ENCODE measurements at regions not wholly inside any gene's neighbourhood (a gene's known extent, or its start where the extent isn't known, plus 50 kb on each side); places are given as distances from the start of the nearest gene placed in this dataset.
"Not testable (repeated sequence)": the region's sequence is repeated elsewhere in the genome, so short reads cannot be mapped to it uniquely, and the experiment has no call there.

GRCh38 chr5:166282939-166283338 lies 2008.5 kb upstream of the WWC1 start:
- Mint-ChIP-seq H3K27ac (ENCODE audit: low read depth) (no peak overlapping the region), H3K4me1 (no peaks in the 10 kb centered on the region), H3K4me3 (no peak overlapping the region), H3K36me3 (ENCODE audit: insufficient read depth) (no peaks in the 10 kb centered on the region), H3K9me3 (peaks cover 19% of the 10 kb centered on the region), H3K27me3 (no peaks in the 10 kb centered on the region)
- no peak for ATAC-seq (replicated peaks; ENCODE audit: extremely low read depth, poor library complexity, severe bottlenecking)
- no peak for DNase-seq (ENCODE audit: low spot score in 2 of 2)

- DNase-seq (ENCODE audit: low spot score in 2 of 2), result no peak
- H3K9me3 Mint-ChIP-seq, result peaks cover 19% of the 10 kb centered on the region
- no peak for ATAC-seq (replicated peaks; ENCODE audit: extremely low read depth, poor library complexity, severe bottlenecking)
- no peaks in the 10 kb centered on the region for H3K36me3 Mint-ChIP-seq (ENCODE audit: insufficient read depth)
- no peaks in the 10 kb centered on the region for H3K4me1 Mint-ChIP-seq
- H3K27ac Mint-ChIP-seq (ENCODE audit: low read depth), result no peak overlapping the region
- H3K4me3 Mint-ChIP-seq, result no peak overlapping the region
- H3K27me3 Mint-ChIP-seq, result no peaks in the 10 kb centered on the region
These were observed 2006.1 kb upstream of the WWC1 start for GRCh38 chr5:166285361-166285760.

GRCh38 chr5:166286832-166287231 lies 2004.6 kb upstream of the WWC1 start:
- Mint-ChIP-seq H3K4me1 (no peaks in the 10 kb centered on the region), H3K4me3 (no peak overlapping the region), H3K36me3 (ENCODE audit: insufficient read depth) (no peaks in the 10 kb centered on the region), H3K27me3 (no peaks in the 10 kb centered on the region), H3K27ac (ENCODE audit: low read depth) (no peak overlapping the region), H3K9me3 (peaks cover 12% of the 10 kb centered on the region)
- no peak for ATAC-seq (replicated peaks; ENCODE audit: extremely low read depth, poor library complexity, severe bottlenecking)
- no peak for DNase-seq (ENCODE audit: low spot score in 2 of 2)

- H3K4me3 Mint-ChIP-seq, result no peak overlapping the region
- ATAC-seq (replicated peaks; ENCODE audit: extremely low read depth, poor library complexity, severe bottlenecking) (no peak), DNase-seq (ENCODE audit: low spot score in 2 of 2) (no peak)
- H3K27me3 Mint-ChIP-seq, result no peaks in the 10 kb centered on the region
- no peaks in the 10 kb centered on the region for H3K36me3 Mint-ChIP-seq (ENCODE audit: insufficient read depth)
- no peak overlapping the region for H3K27ac Mint-ChIP-seq (ENCODE audit: low read depth)
- peaks cover 12% of the 10 kb centered on the region for H3K9me3 Mint-ChIP-seq
- H3K4me1 Mint-ChIP-seq, result no peaks in the 10 kb centered on the region
These were observed 2003.6 kb upstream of the WWC1 start for GRCh38 chr5:166287866-166288265.

GRCh38 chr5:166291800-166292199 lies 1999.6 kb upstream of the WWC1 start:
- H3K9me3 Mint-ChIP-seq, result peaks cover 13% of the 10 kb centered on the region
- DNase-seq (ENCODE audit: low spot score in 2 of 2); ATAC-seq (replicated peaks; ENCODE audit: extremely low read depth, poor library complexity, severe bottlenecking); H3K4me1 Mint-ChIP-seq; H3K27me3 Mint-ChIP-seq; H3K4me3 Mint-ChIP-seq; H3K27ac Mint-ChIP-seq (ENCODE audit: low read depth); H3K36me3 Mint-ChIP-seq (ENCODE audit: insufficient read depth): not testable (repeated sequence)

- H3K36me3 Mint-ChIP-seq (ENCODE audit: insufficient read depth), result no peaks in the 10 kb centered on the region
- ATAC-seq (replicated peaks; ENCODE audit: extremely low read depth, poor library complexity, severe bottlenecking), result no peak
- no peak overlapping the region for H3K4me3 Mint-ChIP-seq
These were observed 1997.6 kb upstream of the WWC1 start for GRCh38 chr5:166293892-166294291.

GRCh38 chr5:166302166-166302565 lies 1989.3 kb upstream of the WWC1 start:
- Mint-ChIP-seq H3K4me3 (no peak overlapping the region), H3K9me3 (peaks cover 23% of the 10 kb centered on the region), H3K27me3 (no peaks in the 10 kb centered on the region), H3K27ac (ENCODE audit: low read depth) (no peak overlapping the region), H3K36me3 (ENCODE audit: insufficient read depth) (no peaks in the 10 kb centered on the region), H3K4me1 (no peaks in the 10 kb centered on the region)
- ATAC-seq (replicated peaks; ENCODE audit: extremely low read depth, poor library complexity, severe bottlenecking), result peak; percentile 67
- no peak for DNase-seq (ENCODE audit: low spot score in 2 of 2)

More at GRCh38 chr5:166293892-166294291, 1997.6 kb upstream of the WWC1 start:
- no peak overlapping the region for H3K27ac Mint-ChIP-seq (ENCODE audit: low read depth)
- peaks cover 14% of the 10 kb centered on the region for H3K9me3 Mint-ChIP-seq
- H3K4me1 Mint-ChIP-seq, result no peaks in the 10 kb centered on the region
- no peaks in the 10 kb centered on the region for H3K27me3 Mint-ChIP-seq
- DNase-seq (ENCODE audit: low spot score in 2 of 2), result no peak

GRCh38 chr5:166317425-166317824 lies 1974.0 kb upstream of the WWC1 start:
- Mint-ChIP-seq H3K9me3 (peaks cover 10% of the 10 kb centered on the region), H3K27ac (ENCODE audit: low read depth) (no peak overlapping the region), H3K27me3 (no peaks in the 10 kb centered on the region), H3K36me3 (ENCODE audit: insufficient read depth) (no peaks in the 10 kb centered on the region), H3K4me3 (no peak overlapping the region), H3K4me1 (no peaks in the 10 kb centered on the region)
- no peak for DNase-seq (ENCODE audit: low spot score in 2 of 2)
- no peak for ATAC-seq (replicated peaks; ENCODE audit: extremely low read depth, poor library complexity, severe bottlenecking)

- no peaks in the 10 kb centered on the region for H3K36me3 Mint-ChIP-seq (ENCODE audit: insufficient read depth)
- ATAC-seq (replicated peaks; ENCODE audit: extremely low read depth, poor library complexity, severe bottlenecking) (no peak), DNase-seq (ENCODE audit: low spot score in 2 of 2) (no peak)
- no peaks in the 10 kb centered on the region for H3K27me3 Mint-ChIP-seq
- H3K4me1 Mint-ChIP-seq, result no peaks in the 10 kb centered on the region
- H3K9me3 Mint-ChIP-seq, result peaks cover 22% of the 10 kb centered on the region
- H3K4me3 Mint-ChIP-seq, result no peak overlapping the region
- no peak overlapping the region for H3K27ac Mint-ChIP-seq (ENCODE audit: low read depth)
These were observed 1970.4 kb upstream of the WWC1 start for GRCh38 chr5:166320920-166321480.

- no peak for DNase-seq (ENCODE audit: low spot score in 2 of 2)
- H3K27ac Mint-ChIP-seq (ENCODE audit: low read depth), result no peak overlapping the region
- no peak for ATAC-seq (replicated peaks; ENCODE audit: extremely low read depth, poor library complexity, severe bottlenecking)
- peaks cover 17% of the 10 kb centered on the region for H3K9me3 Mint-ChIP-seq
- H3K4me3 Mint-ChIP-seq, result no peak overlapping the region
- H3K4me1 Mint-ChIP-seq, result no peaks in the 10 kb centered on the region
- H3K36me3 Mint-ChIP-seq (ENCODE audit: insufficient read depth), result no peaks in the 10 kb centered on the region
- no peaks in the 10 kb centered on the region for H3K27me3 Mint-ChIP-seq
These were observed 1967.1 kb upstream of the WWC1 start for GRCh38 chr5:166324372-166324771.

- H3K27ac Mint-ChIP-seq (ENCODE audit: low read depth), result no peak overlapping the region
- H3K4me1 Mint-ChIP-seq, result no peaks in the 10 kb centered on the region
- no peaks in the 10 kb centered on the region for H3K27me3 Mint-ChIP-seq
- H3K4me3 Mint-ChIP-seq, result no peak overlapping the region
- peaks cover 2% of the 10 kb centered on the region for H3K36me3 Mint-ChIP-seq (ENCODE audit: insufficient read depth)
- ATAC-seq (replicated peaks; ENCODE audit: extremely low read depth, poor library complexity, severe bottlenecking), result no peak
- H3K9me3 Mint-ChIP-seq, result peaks cover 15% of the 10 kb centered on the region
- no peak for DNase-seq (ENCODE audit: low spot score in 2 of 2)
These were observed 1962.2 kb upstream of the WWC1 start for GRCh38 chr5:166329149-166329800.

GRCh38 chr5:166330036-166330435 lies 1961.4 kb upstream of the WWC1 start:
- Mint-ChIP-seq H3K4me1 (no peaks in the 10 kb centered on the region), H3K36me3 (ENCODE audit: insufficient read depth) (peaks cover 2% of the 10 kb centered on the region)

GRCh38 chr5:166331521-166331920 lies 1959.9 kb upstream of the WWC1 start:
- no peaks in the 10 kb centered on the region for H3K27me3 Mint-ChIP-seq
- no peaks in the 10 kb centered on the region for H3K4me1 Mint-ChIP-seq
- H3K36me3 Mint-ChIP-seq (ENCODE audit: insufficient read depth), result peaks cover 2% of the 10 kb centered on the region
- DNase-seq (ENCODE audit: low spot score in 2 of 2) (no peak), ATAC-seq (replicated peaks; ENCODE audit: extremely low read depth, poor library complexity, severe bottlenecking) (no peak)
- H3K9me3 Mint-ChIP-seq, result peaks cover 26% of the 10 kb centered on the region
- H3K27ac Mint-ChIP-seq (ENCODE audit: low read depth), result no peak overlapping the region
- no peak overlapping the region for H3K4me3 Mint-ChIP-seq

More at GRCh38 chr5:166330036-166330435, 1961.4 kb upstream of the WWC1 start:
- DNase-seq (ENCODE audit: low spot score in 2 of 2), result no peak
- Mint-ChIP-seq H3K9me3 (peaks cover 19% of the 10 kb centered on the region), H3K4me3 (no peak overlapping the region), H3K27me3 (no peaks in the 10 kb centered on the region), H3K27ac (ENCODE audit: low read depth) (no peak overlapping the region)
- no peak for ATAC-seq (replicated peaks; ENCODE audit: extremely low read depth, poor library complexity, severe bottlenecking)
